ENCODE measurements at regions not wholly inside any gene's neighbourhood (a gene's known extent, or its start where the extent isn't known, plus 50 kb on each side); places are given as distances from the start of the nearest gene placed in this dataset.

DNA sequence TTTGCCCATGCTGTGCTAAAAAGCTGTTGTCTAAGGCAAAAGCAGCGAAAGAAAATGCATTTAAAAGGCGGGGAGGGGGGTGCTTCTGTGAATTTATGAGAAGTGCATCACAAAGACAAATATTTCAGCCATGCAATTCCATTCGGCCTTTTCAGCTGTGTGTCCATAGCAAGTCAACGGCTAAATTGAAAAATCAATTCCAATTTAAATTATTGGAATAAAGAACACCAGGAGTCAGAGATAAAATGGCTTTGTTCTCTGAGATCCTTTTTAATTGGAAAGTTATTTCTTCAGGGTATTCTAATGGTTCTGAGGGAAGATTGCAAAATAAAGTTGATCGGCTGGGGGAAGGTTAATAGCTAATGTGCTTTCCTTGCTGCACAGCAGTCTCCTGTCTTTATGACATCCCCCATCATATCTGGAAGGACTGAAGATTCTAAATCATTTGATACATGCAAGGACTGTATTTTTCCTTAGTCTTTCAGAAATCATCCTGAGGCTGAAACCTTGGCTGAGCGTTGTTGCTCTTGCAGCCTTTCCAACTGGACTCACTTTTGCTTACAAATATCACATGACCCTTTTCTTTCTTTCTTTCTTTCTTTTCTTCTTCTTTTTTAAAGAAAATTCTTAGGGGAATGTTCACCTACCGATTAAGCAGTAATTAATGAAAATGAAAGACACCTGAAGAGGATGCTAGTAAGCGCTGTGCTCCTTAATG, 647.1 kb downstream of the DACH1 start:
- no peak for DNase-seq
- H3K27ac ChIP-seq (ENCODE audit: low read length) = no peak overlapping the region
- no peaks in the 10 kb centered on the region for H3K79me2 ChIP-seq (ENCODE audit: low read length)
- no peaks in the 10 kb centered on the region for H3K36me3 ChIP-seq (ENCODE audit: insufficient read depth, low read length)
- H3K4me3 ChIP-seq (ENCODE audit: low read length) = no peak overlapping the region
- no peaks in the 10 kb centered on the region for H3K9me3 ChIP-seq (ENCODE audit: low read length)
- H3K27me3 ChIP-seq (ENCODE audit: low read length) = no peaks in the 10 kb centered on the region
- H3K9ac ChIP-seq (ENCODE audit: low read length) = no peak overlapping the region
- H3K4me1 ChIP-seq (ENCODE audit: low read length) = no peaks in the 10 kb centered on the region
- no peak overlapping the region for H3K4me2 ChIP-seq (ENCODE audit: low read depth, low read length, poor library complexity, severe bottlenecking)
- H3K9me2 ChIP-seq (replicated peaks; ENCODE audit: insufficient read depth, low read length) = no peaks in the 10 kb centered on the region
- no peak overlapping the region for H2AFZ ChIP-seq (ENCODE audit: low read length)
- H4K20me1 ChIP-seq (ENCODE audit: insufficient read depth, low read depth, low read length) = no peaks in the 10 kb centered on the region

DNA sequence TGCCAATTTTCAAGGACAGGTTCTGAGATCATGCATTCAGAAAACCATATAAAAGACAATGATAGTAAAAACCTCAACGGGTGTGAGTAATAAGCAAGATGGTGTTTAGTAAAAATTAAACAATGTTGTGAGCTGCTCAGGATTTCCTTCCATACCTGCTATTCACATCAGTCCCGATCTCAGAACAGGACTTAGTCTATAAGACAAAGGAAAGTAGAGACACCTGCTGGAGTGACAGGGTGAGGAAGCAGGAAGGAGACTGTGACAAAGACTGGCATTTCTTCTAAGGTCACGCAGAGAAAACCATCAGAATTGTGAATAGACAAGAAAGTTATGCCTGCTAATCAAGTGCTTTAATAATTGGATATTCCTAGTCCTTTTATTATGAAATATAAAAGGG, 648.0 kb downstream of the DACH1 start:
- Histone ChIP-seq H3K4me2 (ENCODE audit: low read depth, low read length, poor library complexity, severe bottlenecking) (no peak overlapping the region), H3K27ac (ENCODE audit: low read length) (no peak overlapping the region), H3K27me3 (ENCODE audit: low read length) (no peaks in the 10 kb centered on the region), H4K20me1 (ENCODE audit: insufficient read depth, low read depth, low read length) (no peaks in the 10 kb centered on the region), H2AFZ (ENCODE audit: low read length) (no peak overlapping the region), H3K36me3 (ENCODE audit: insufficient read depth, low read length) (no peaks in the 10 kb centered on the region), H3K4me3 (ENCODE audit: low read length) (no peak overlapping the region), H3K9ac (ENCODE audit: low read length) (no peak overlapping the region), H3K4me1 (ENCODE audit: low read length) (no peaks in the 10 kb centered on the region), H3K9me3 (ENCODE audit: low read length) (no peaks in the 10 kb centered on the region), H3K9me2 (replicated peaks; ENCODE audit: insufficient read depth, low read length) (no peaks in the 10 kb centered on the region), H3K79me2 (ENCODE audit: low read length) (no peaks in the 10 kb centered on the region)
- peak; percentile 42 for DNase-seq

DNA sequence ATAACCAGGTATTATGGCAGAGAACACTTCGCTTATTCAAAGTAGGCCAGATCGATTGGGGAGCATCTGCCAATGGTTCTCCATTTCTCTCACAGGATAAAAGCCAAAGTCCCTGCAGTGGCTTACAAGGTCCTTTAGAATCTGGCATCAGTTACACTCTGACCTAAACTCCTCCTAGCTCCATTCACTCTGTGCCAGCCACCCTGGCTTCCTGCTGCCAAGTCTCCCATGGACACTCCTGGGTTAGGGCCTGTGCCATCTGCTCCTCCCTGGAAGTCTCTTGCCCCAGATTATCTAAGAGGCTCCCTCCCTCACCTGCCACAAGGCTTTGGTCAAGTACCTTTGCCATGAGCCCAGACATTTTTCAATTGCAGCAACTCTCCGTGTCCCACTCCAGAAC, 649.2 kb downstream of the DACH1 start:
- no peak overlapping the region for H3K4me2 ChIP-seq (ENCODE audit: low read depth, low read length, poor library complexity, severe bottlenecking)
- no peaks in the 10 kb centered on the region for H3K9me3 ChIP-seq (ENCODE audit: low read length)

DNA sequence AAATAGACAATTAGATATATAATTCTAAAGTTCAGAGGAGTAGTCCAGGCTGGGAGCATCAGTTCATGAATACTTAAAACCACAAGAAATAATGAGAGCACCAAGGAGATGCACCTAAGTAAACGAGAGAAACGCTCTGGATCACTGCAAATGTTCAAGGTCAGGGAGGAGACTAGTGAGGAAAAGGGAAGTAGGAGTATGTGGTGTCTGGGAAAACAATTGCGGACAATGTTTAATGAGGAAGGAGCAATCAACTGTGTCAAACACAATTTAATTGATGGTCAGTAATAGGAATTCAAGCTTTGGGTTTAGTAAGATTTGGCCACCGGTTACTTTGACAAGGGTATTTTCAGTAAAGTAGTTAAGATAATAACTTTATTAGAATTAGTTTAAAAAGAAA, 652.2 kb downstream of the DACH1 start:
- Histone ChIP-seq H4K20me1 (ENCODE audit: insufficient read depth, low read depth, low read length) (no peaks in the 10 kb centered on the region), H3K4me3 (ENCODE audit: low read length) (no peak overlapping the region), H3K4me2 (ENCODE audit: low read depth, low read length, poor library complexity, severe bottlenecking) (no peak overlapping the region), H3K9ac (ENCODE audit: low read length) (no peak overlapping the region), H3K27ac (ENCODE audit: low read length) (no peak overlapping the region), H3K36me3 (ENCODE audit: insufficient read depth, low read length) (no peaks in the 10 kb centered on the region), H3K9me3 (ENCODE audit: low read length) (no peaks in the 10 kb centered on the region), H3K27me3 (ENCODE audit: low read length) (no peaks in the 10 kb centered on the region), H3K9me2 (replicated peaks; ENCODE audit: insufficient read depth, low read length) (no peaks in the 10 kb centered on the region), H3K79me2 (ENCODE audit: low read length) (no peaks in the 10 kb centered on the region), H2AFZ (ENCODE audit: low read length) (no peak overlapping the region), H3K4me1 (ENCODE audit: low read length) (no peaks in the 10 kb centered on the region)
- DNase-seq = no peak

More for the DNA sequence above, 649.2 kb downstream of the DACH1 start:
- Histone ChIP-seq H3K4me3 (ENCODE audit: low read length) (no peak overlapping the region), H3K36me3 (ENCODE audit: insufficient read depth, low read length) (no peaks in the 10 kb centered on the region), H3K4me1 (ENCODE audit: low read length) (no peaks in the 10 kb centered on the region), H2AFZ (ENCODE audit: low read length) (no peak overlapping the region), H3K9ac (ENCODE audit: low read length) (no peak overlapping the region), H3K9me2 (replicated peaks; ENCODE audit: insufficient read depth, low read length) (no peaks in the 10 kb centered on the region), H3K79me2 (ENCODE audit: low read length) (no peaks in the 10 kb centered on the region), H4K20me1 (ENCODE audit: insufficient read depth, low read depth, low read length) (no peaks in the 10 kb centered on the region), H3K27ac (ENCODE audit: low read length) (no peak overlapping the region), H3K27me3 (ENCODE audit: low read length) (no peaks in the 10 kb centered on the region)
- no peak for DNase-seq

DNA sequence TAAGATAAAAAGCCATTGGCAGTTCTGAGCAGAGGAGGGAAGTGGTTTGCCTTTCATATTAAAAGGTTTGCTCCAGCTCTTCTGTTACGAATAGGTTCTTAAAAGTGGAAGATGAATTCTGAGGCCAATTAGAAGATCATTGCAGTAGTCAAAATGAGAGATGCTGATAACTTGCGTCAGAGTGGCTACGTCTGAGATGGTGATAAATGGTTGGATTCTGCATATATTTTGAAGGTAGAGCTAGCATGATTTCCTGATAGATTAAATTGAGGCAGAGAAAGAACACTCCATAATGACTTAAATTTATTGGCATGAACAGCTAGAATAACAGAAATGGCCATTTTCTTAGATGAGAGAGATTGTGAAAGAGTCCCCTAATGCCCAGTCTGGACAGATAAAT, 652.6 kb downstream of the DACH1 start:
- H3K4me1 ChIP-seq (ENCODE audit: low read length) = no peaks in the 10 kb centered on the region
- H3K9ac ChIP-seq (ENCODE audit: low read length) = no peak overlapping the region
- H3K79me2 ChIP-seq (ENCODE audit: low read length) = no peaks in the 10 kb centered on the region
- H3K27me3 ChIP-seq (ENCODE audit: low read length) = no peaks in the 10 kb centered on the region
- no peak overlapping the region for H2AFZ ChIP-seq (ENCODE audit: low read length)
- H3K4me2 ChIP-seq (ENCODE audit: low read depth, low read length, poor library complexity, severe bottlenecking) = no peak overlapping the region
- H3K9me3 ChIP-seq (ENCODE audit: low read length) = no peaks in the 10 kb centered on the region
- no peaks in the 10 kb centered on the region for H4K20me1 ChIP-seq (ENCODE audit: insufficient read depth, low read depth, low read length)
- no peak for DNase-seq
- H3K9me2 ChIP-seq (replicated peaks; ENCODE audit: insufficient read depth, low read length) = no peaks in the 10 kb centered on the region
- H3K27ac ChIP-seq (ENCODE audit: low read length) = no peak overlapping the region
- H3K4me3 ChIP-seq (ENCODE audit: low read length) = no peak overlapping the region
- H3K36me3 ChIP-seq (ENCODE audit: insufficient read depth, low read length) = no peaks in the 10 kb centered on the region

DNA sequence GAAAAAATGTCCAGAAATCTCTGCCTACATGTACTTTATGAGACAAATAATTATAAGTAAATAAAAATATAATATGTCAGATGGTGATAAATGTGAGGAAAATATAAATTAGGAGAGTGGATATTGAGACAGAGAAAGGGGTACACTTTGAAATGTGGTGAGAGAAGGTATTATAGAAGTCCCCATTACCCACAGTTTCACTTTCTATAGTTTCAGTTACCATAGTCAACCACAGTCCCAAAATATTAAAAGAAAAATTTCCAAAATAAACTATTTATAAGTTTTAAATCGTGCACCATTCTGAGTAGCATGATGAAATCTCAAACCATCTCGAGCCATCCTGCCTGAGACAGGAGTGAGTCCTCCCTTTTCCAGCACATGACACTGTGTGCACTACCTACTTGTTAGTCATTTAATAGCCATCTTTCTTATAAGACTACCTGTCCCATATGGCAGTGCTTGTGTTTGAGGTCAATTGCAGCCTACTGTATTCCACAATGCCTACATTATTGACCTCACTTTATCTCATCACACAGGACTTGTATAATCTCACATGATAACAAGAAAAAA, 653.7 kb downstream of the DACH1 start:
- Histone ChIP-seq H3K36me3 (ENCODE audit: insufficient read depth, low read length) (no peaks in the 10 kb centered on the region), H2AFZ (ENCODE audit: low read length) (no peak overlapping the region), H3K4me1 (ENCODE audit: low read length) (no peaks in the 10 kb centered on the region), H3K4me3 (ENCODE audit: low read length) (no peak overlapping the region), H3K9me3 (ENCODE audit: low read length) (no peaks in the 10 kb centered on the region), H3K4me2 (ENCODE audit: low read depth, low read length, poor library complexity, severe bottlenecking) (no peak overlapping the region), H3K27ac (ENCODE audit: low read length) (no peak overlapping the region), H3K79me2 (ENCODE audit: low read length) (no peaks in the 10 kb centered on the region), H3K27me3 (ENCODE audit: low read length) (no peaks in the 10 kb centered on the region), H3K9ac (ENCODE audit: low read length) (no peak overlapping the region), H4K20me1 (ENCODE audit: insufficient read depth, low read depth, low read length) (no peaks in the 10 kb centered on the region), H3K9me2 (replicated peaks; ENCODE audit: insufficient read depth, low read length) (no peaks in the 10 kb centered on the region)
- DNase-seq = no peak

DNA sequence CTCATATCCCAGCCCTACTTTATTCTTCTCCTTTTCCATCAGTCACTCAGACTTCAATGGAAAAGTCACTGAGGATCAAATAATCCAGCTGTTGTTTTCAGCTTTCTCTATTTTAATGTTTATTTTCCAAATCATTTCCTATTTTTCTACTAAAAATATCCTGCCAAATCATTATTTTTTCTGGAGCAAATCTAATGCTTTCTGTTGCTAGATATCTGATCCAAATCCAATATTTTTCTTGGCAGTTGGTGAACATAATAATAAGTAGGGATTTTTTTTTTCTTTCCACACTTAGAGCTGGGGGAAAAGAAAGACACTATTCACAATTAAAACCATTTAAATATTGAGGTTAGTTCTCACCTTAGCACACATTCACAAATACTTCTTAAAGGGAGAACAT, 656.1 kb downstream of the DACH1 start:
- H3K9me2 ChIP-seq (replicated peaks; ENCODE audit: insufficient read depth, low read length) = no peaks in the 10 kb centered on the region
- no peaks in the 10 kb centered on the region for H3K27me3 ChIP-seq (ENCODE audit: low read length)
- no peaks in the 10 kb centered on the region for H3K4me1 ChIP-seq (ENCODE audit: low read length)
- no peak overlapping the region for H3K9ac ChIP-seq (ENCODE audit: low read length)
- no peaks in the 10 kb centered on the region; the same call in 1 of the 2 replicates for H3K9me3 ChIP-seq (ENCODE audit: low read length)
- no peaks in the 10 kb centered on the region for H3K36me3 ChIP-seq (ENCODE audit: insufficient read depth, low read length)
- H4K20me1 ChIP-seq (ENCODE audit: insufficient read depth, low read depth, low read length) = no peaks in the 10 kb centered on the region
- no peaks in the 10 kb centered on the region for H3K79me2 ChIP-seq (ENCODE audit: low read length)
- no peak overlapping the region for H3K27ac ChIP-seq (ENCODE audit: low read length)
- no peak overlapping the region for H2AFZ ChIP-seq (ENCODE audit: low read length)
- H3K4me2 ChIP-seq (ENCODE audit: low read depth, low read length, poor library complexity, severe bottlenecking) = no peak overlapping the region
- DNase-seq = no peak
- H3K4me3 ChIP-seq (ENCODE audit: low read length) = no peak overlapping the region

DNA sequence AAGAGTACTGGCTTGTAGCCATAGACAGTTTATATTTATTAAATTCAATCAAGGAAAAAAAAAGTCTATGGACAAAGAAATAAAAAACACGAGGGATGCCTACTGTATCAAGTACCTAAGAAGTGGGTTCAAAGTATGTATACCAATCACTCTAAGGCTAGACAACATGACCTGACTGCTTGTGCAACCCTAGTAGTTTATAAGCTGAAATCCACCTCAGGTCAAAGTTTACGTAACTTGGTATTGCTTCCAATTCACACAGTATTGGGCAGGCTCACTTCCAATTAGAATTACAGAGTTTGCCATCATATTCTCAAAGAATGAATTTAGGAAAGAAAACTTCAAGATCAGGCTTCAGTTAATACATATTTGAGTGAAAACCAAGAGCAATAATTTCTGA, 657.8 kb downstream of the DACH1 start:
- Histone ChIP-seq H3K27me3 (ENCODE audit: low read length) (no peaks in the 10 kb centered on the region), H4K20me1 (ENCODE audit: insufficient read depth, low read depth, low read length) (no peaks in the 10 kb centered on the region), H3K9me3 (ENCODE audit: low read length) (no peaks in the 10 kb centered on the region; the same call in 1 of the 2 replicates)

More for the DNA sequence above, 657.8 kb downstream of the DACH1 start:
- no peaks in the 10 kb centered on the region for H3K4me1 ChIP-seq (ENCODE audit: low read length)
- H3K36me3 ChIP-seq (ENCODE audit: insufficient read depth, low read length) = no peaks in the 10 kb centered on the region
- no peak for DNase-seq
- H3K79me2 ChIP-seq (ENCODE audit: low read length) = no peaks in the 10 kb centered on the region
- no peak overlapping the region for H3K27ac ChIP-seq (ENCODE audit: low read length)
- H3K9me2 ChIP-seq (replicated peaks; ENCODE audit: insufficient read depth, low read length) = no peaks in the 10 kb centered on the region
- H3K9ac ChIP-seq (ENCODE audit: low read length) = no peak overlapping the region
- H2AFZ ChIP-seq (ENCODE audit: low read length) = no peak overlapping the region
- no peak overlapping the region for H3K4me2 ChIP-seq (ENCODE audit: low read depth, low read length, poor library complexity, severe bottlenecking)
- no peak overlapping the region for H3K4me3 ChIP-seq (ENCODE audit: low read length)

All from Karpas-422 (cell line).